HuH-7 (cell line): ENCODE measurements at regions not wholly inside any gene's neighbourhood (a gene's known extent, or its start where the extent isn't known, plus 50 kb on each side); places are given as distances from the start of the nearest gene placed in this dataset.
"Not testable (repeated sequence)": the region's sequence is repeated elsewhere in the genome, so short reads cannot be mapped to it uniquely, and the experiment has no call there.

Source experiments
- DNase-seq: peaks from one replicate; pipeline ENCODE4 v3.0.0; 2011; ENCODE audit warnings: low spot score

- DNase-seq, result no peak
These were observed 112.5 kb upstream of the NBPF11 start for GRCh38 chr1:148264374-148265276.

- DNase-seq, result no peak
These were observed 111.8 kb upstream of the NBPF11 start for GRCh38 chr1:148263906-148264255.

DNA sequence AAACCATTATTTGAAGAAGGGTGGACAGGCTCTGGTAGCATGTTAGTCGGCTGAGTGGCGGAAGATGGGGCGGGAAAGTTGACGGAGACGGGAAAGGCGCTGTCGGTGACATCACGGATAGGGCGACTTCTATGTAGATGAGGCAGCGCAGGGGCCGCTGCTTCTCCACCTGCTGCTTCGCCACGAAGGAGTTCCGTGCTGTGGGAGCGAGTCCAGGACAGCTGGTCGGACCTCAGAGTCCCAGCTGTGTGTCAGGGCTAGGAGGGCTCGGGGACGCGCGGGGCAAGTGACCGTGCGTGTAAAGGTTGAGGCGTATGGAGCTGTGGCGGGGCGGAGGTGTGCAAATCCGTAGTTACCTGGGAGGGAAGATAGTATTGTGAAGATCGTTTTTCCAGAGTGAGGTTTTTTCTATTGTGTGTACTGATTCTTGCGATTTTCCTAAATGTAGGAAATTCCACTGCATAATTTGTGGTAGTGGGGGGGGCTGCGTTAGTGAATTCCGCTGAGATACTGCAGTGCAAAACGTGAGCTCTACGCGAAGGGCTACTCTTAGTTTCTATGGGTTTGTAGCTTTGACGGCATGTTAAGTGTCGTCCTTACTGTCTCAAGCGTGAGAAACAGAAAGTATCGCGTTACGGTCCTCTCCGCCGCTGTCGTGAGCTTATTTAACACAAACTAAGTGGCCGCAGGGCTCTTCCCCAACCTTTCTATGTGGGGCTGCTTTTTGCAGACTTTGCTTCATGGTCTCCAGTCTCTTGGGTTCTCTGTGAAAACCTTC is 111.2 kb upstream of the NBPF11 start:
- DNase-seq, result peak; percentile 32

- not testable (repeated sequence) for DNase-seq
These were observed 109.6 kb upstream of the NBPF11 start for GRCh38 chr1:148261684-148262083.

- DNase-seq, result not testable (repeated sequence)
These were observed 105.8 kb upstream of the NBPF11 start for GRCh38 chr1:148257886-148258285.

DNA sequence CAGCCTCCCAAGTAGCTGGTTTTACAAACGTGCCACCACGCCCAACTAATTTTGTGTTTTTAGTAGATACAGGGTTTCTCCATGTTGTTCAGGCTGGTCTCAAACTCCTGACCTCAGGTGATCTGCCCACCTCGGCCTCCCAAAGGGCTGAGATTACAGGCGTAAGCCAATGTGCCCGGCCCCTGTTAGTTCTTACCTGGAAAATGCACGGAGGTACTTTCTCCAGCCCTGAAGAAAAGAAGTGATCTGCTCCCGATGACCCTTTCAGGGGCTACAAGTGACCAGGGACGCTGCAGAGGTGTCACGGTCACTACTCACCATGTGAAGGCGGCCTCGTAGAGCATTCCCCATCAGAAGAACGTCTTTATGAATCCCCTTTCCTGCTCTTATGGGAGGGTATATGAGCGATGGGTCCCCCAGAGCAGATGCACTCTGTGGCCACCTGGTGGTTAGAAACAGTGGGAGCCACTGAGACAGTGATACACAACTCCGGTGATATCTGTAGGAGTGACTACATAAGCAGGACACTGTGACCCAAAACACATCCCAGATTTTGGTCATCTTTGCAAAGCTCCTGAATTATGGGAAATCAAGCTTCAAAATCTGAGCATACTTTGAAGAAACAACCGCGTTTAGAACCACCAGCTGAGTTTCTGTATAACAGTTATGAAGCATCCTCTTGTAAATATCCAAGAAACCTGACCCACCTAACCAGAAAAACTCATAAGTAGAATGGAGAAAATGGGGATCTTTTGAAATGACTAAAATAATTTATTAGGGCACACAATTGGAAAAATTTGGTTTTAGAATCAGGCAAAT is 102.7 kb upstream of the NBPF11 start:
- peak; percentile 44 for DNase-seq

GRCh38 chr1:148253808-148254207 is 101.7 kb upstream of the NBPF11 start:
- DNase-seq, result not testable (repeated sequence)

- not testable (repeated sequence) for DNase-seq
These were observed 96.7 kb upstream of the NBPF11 start for GRCh38 chr1:148248798-148249197.

GRCh38 chr1:148246258-148246861 is 94.3 kb upstream of the NBPF11 start:
- DNase-seq, result not testable (repeated sequence)

DNA sequence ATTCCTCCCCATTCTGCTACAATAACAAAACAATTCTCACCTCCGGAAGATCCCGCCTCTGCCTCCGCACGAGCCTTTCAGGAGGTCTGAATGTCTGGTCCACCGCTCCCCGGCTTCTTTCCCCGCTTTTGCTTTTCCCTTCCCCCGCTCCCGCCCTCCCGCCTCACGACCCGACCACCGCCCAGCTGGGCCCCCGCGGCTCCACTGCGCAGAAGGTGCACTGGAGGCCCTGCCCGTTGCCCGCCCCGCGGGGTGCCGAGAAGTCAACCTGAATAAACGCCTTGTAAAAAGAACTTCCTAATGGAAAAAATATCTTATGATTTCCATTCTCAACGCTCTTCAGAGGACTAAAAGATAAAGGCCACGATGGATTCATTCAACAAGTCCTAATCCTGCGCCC is 93.8 kb upstream of the NBPF11 start:
- DNase-seq, result not testable (repeated sequence)

GRCh38 chr1:148245443-148245842 is 93.4 kb upstream of the NBPF11 start:
- not testable (repeated sequence) for DNase-seq

GRCh38 chr1:148233250-148233649 is 81.2 kb upstream of the NBPF11 start:
- not testable (repeated sequence) for DNase-seq

GRCh38 chr1:148228846-148229245 is 76.8 kb upstream of the NBPF11 start:
- DNase-seq, result not testable (repeated sequence)

DNA sequence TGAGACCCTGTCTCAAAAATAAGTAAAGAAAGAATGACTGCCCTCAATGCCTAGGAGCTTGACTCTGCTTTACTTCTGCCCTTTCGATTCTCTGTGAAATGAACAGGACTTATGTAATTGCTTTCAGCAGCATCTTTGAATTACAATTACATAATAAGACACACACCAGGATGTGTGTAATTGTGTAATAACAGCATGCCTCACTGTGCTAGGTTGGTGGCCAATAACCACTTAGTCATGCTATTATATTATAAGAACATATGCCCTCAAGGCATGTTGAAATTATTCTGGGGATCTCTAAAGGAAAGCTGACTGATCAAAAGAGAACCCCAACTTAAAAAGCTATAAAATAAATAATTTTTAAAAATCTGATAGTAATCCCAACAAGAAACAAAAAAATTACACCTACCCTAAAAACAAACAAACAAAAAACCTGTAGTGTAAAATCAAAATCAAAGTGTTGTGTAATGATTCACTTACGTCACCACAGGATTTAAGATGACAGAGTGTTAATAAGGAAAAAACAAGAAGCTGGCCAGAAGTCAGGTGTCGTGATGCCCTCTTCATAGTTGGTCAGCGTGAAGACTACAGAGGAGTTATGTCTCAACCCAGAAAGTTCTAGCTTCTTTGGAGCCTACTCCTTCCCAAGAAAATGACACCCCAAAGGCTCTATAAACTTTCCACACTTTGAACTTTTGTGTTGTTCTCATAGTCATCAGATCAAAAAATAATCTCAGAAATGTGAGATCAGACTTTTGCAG is 70.5 kb upstream of the NBPF11 start:
- DNase-seq, result not testable (repeated sequence)

DNA sequence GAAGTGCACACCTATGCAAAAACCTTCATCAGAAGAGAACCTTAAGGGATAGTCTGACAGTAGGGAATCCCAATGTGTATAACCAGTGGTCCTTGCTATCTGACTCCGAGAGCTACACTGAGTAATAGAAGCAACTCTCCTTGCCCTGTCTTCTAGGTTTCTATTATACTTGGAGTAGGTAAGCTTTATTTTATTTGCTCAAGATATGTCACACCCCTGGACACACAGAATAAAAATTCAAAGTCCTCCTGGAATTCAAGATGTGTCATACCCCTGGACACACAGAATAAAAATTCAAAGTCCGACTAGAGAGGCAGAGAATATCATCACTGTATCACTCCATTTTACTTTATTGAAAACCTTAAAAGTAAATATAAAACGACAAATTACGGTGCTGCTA is 69.5 kb upstream of the NBPF11 start:
- DNase-seq, result not testable (repeated sequence)

DNA sequence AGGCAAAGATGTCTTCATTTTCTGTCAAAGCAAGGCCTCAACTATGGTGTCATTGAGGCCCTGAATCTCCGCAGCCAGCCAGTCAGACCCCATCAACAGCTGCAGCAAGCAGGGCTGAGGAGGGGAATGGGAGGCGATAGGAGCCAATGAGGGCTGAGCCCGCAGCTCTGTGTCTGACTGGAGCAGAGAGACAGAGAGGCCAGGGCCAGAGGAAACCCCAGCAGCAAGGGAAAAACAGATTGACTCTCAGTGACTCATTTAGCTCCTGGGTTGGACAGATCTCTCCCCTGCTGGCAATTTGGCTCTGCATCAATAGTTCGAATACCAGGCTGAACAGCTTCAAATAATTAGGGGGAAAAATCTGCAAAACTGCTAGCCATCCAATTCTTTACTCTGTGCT is 67.1 kb upstream of the NBPF11 start:
- not testable (repeated sequence) for DNase-seq

DNA sequence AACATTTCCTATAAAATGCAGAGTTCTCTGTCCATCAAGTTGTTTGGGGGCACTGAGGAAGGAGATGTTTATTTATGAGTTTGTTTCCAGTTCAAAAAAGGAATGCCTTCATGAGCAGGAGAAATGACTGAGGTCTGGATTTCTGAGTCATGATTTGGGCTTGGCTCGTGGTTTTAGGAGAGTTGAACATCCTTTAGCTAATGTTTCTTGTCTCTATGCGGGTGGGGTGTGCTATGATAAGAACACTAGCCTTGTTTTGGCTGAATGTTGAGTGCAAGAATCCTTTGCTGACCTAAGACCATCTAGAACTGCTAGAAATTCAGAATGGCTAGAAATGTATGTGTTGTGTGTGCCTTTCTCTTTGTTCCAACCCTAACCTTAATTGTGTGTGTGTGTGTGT is 59.1 kb upstream of the NBPF11 start:
- not testable (repeated sequence) for DNase-seq

GRCh38 chr1:148210624-148211023 is 58.5 kb upstream of the NBPF11 start:
- DNase-seq, result not testable (repeated sequence)

- not testable (repeated sequence) for DNase-seq
These were observed 58.1 kb upstream of the NBPF11 start for GRCh38 chr1:148210166-148210565.

DNA sequence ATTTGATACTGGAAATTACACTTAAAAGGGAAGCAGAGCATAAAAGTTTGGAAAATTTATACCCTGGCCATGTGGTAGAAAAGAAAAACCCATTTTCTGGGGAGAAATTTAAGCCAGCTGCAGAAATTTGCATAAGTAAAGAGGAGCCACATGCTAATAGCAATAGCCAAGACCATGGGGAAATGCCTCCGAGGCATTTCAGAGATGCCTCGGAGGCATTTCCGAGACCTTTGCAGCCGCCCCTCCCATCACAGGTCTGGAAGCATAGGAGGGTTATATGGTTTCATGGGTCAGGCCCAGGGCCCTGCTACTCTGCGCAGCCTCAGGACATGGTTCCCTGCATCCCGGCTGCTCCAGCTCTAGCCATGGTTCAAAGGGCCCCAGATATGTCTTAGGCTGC is 49.9 kb upstream of the NBPF11 start:
- not testable (repeated sequence) for DNase-seq
